ENCODE measurements at regions not wholly inside any gene's neighbourhood (a gene's known extent, or its start where the extent isn't known, plus 50 kb on each side); places are given as distances from the start of the nearest gene placed in this dataset.

GRCh38 chr16:22692034-22692433 is 121.9 kb upstream of the HS3ST2 start:
- Histone ChIP-seq H3K9me3 (replicated peaks in 1 of 2; ENCODE audit: control insufficient read depth in 1 of 2, insufficient read depth in 1 of 2, low read length in 2 of 2) (no peaks in the 10 kb centered on the region), H3K4me3 (replicated peaks in 1 of 3; ENCODE audit: low read depth in 2 of 3, low read length in 3 of 3) (no peak overlapping the region), H3K36me3 (replicated peaks in 1 of 2; ENCODE audit: control insufficient read depth in 1 of 2, insufficient read depth in 2 of 2, low read length in 2 of 2) (no peaks in the 10 kb centered on the region), H3K9ac (ENCODE audit: insufficient read depth, low read length, poor library complexity, severe bottlenecking) (no peak overlapping the region), H3K4me1 (ENCODE audit: control insufficient read depth in 1 of 2, insufficient read depth in 2 of 2, low read length in 2 of 2) (no peaks in the 10 kb centered on the region), H4K20me1 (ENCODE audit: insufficient read depth, low read length) (no peaks in the 10 kb centered on the region), H3K79me2 (ENCODE audit: insufficient read depth, low read length) (no peaks in the 10 kb centered on the region), H3K27ac (ENCODE audit: low read depth in 1 of 2, low read length in 2 of 2) (no peak overlapping the region), H2AFZ (ENCODE audit: insufficient read depth, low read depth, low read length, poor library complexity, severe bottlenecking) (no peak overlapping the region), H3K27me3 (ENCODE audit: control insufficient read depth in 2 of 2, insufficient read depth in 2 of 2, low read length in 2 of 2) (peaks cover 3 to 24% of the 10 kb centered on the region in 2 donors), H3K4me2 (replicated peaks; ENCODE audit: extremely low read depth, low read length, poor library complexity, severe bottlenecking) (no peak overlapping the region)
- H3K4me1 Mint-ChIP-seq: no peaks in the 10 kb centered on the region
- H3K27ac Mint-ChIP-seq: no peak overlapping the region
- intact Hi-C loops (cut with micrococcal nuclease): no loop called here
- peaks cover 0 to 2% (median under 1%) of the 10 kb centered on the region in 7 donors for H3K9me3 Mint-ChIP-seq
- 100% methylated on average over 1 of the region's 1 CpG for WGBS (ENCODE audit: insufficient coverage)
- no peaks in the 10 kb centered on the region for H3K36me3 Mint-ChIP-seq
- no peak for TF ChIP-seq CTCF (IDR thresholded peaks at IDR 0.05)
- peaks cover 1 to 4% (median 2%) of the 10 kb centered on the region in 3 donors for H3K27me3 Mint-ChIP-seq (ENCODE audit: low read depth in 3 of 3)
- H3K4me3 Mint-ChIP-seq: no peak overlapping the region
- no peak for DNase-seq

GRCh38 chr16:22692916-22693637 is 120.9 kb upstream of the HS3ST2 start:
- Mint-ChIP-seq H3K4me3 (no peak overlapping the region), H3K9me3 (no peaks in the 10 kb centered on the region), H3K4me1 (no peaks in the 10 kb centered on the region), H3K36me3 (no peaks in the 10 kb centered on the region), H3K27ac (no peak overlapping the region), H3K27me3 (ENCODE audit: low read depth in 3 of 3) (peaks cover 2 to 6% (median 2%) of the 10 kb centered on the region in 3 donors)
- Histone ChIP-seq H3K9me3 (replicated peaks in 1 of 2; ENCODE audit: control insufficient read depth in 1 of 2, insufficient read depth in 1 of 2, low read length in 2 of 2) (no peaks in the 10 kb centered on the region), H3K27me3 (ENCODE audit: control insufficient read depth in 2 of 2, insufficient read depth in 2 of 2, low read length in 2 of 2) (peaks cover 3 to 24% of the 10 kb centered on the region in 2 donors), H3K4me1 (ENCODE audit: control insufficient read depth in 1 of 2, insufficient read depth in 2 of 2, low read length in 2 of 2) (no peaks in the 10 kb centered on the region), H3K36me3 (replicated peaks in 1 of 2; ENCODE audit: control insufficient read depth in 1 of 2, insufficient read depth in 2 of 2, low read length in 2 of 2) (no peaks in the 10 kb centered on the region), H4K20me1 (ENCODE audit: insufficient read depth, low read length) (no peaks in the 10 kb centered on the region), H3K4me2 (replicated peaks; ENCODE audit: extremely low read depth, low read length, poor library complexity, severe bottlenecking) (no peak overlapping the region), H2AFZ (ENCODE audit: insufficient read depth, low read depth, low read length, poor library complexity, severe bottlenecking) (no peak overlapping the region), H3K9ac (ENCODE audit: insufficient read depth, low read length, poor library complexity, severe bottlenecking) (no peak overlapping the region), H3K27ac (ENCODE audit: low read depth in 1 of 2, low read length in 2 of 2) (no peak overlapping the region), H3K79me2 (ENCODE audit: insufficient read depth, low read length) (no peaks in the 10 kb centered on the region), H3K4me3 (replicated peaks in 1 of 3; ENCODE audit: low read depth in 2 of 3, low read length in 3 of 3) (no peak overlapping the region)
- 96% methylated on average over 5 of the region's 6 CpGs for WGBS (ENCODE audit: insufficient coverage)
- intact Hi-C loops (cut with micrococcal nuclease): no loop called here
- no peak for DNase-seq
- no peak for TF ChIP-seq CTCF (IDR thresholded peaks at IDR 0.05)

All from CD14-positive monocyte (primary cell).